GM23248 (cell line): ENCODE measurements at regions not wholly inside any gene's neighbourhood (a gene's known extent, or its start where the extent isn't known, plus 50 kb on each side); places are given as distances from the start of the nearest gene placed in this dataset.

ENCODE experiments used
- EZH2 ChIP-seq: fragments of 200-600 bp; sonication (generic); IDR thresholded peaks from 2 replicates; pipeline ENCODE4 v1.6.1; 2018; ENCODE audit warnings: antibody characterized with exemption, mild to moderate bottlenecking; ENCODE audit not compliant: insufficient read depth, poor library complexity, severe bottlenecking
- EZH2phosphoT487 ChIP-seq: fragments of 200-600 bp; sonication (generic); IDR thresholded peaks from 2 replicates; pipeline ENCODE4 v1.6.1; 2018; ENCODE audit warnings: antibody characterized with exemption, moderate library complexity, mild to moderate bottlenecking, low read depth; ENCODE audit not compliant: insufficient read depth

- no peak for TF ChIP-seq EZH2
- no peak for TF ChIP-seq EZH2phosphoT487
Observed at GRCh38 chr9:17021387-17021970, 113.4 kb upstream of the CNTLN start.
